Endothelial cell of umbilical vein (primary cell): ENCODE measurements at regions not wholly inside any gene's neighbourhood (a gene's known extent, or its start where the extent isn't known, plus 50 kb on each side); places are given as distances from the start of the nearest gene placed in this dataset.

Source experiments
- EZH2 ChIP-seq: IDR thresholded peaks from 2 replicates; pipeline ENCODE4 v1.6.1; 2012; ENCODE audit warnings: borderline replicate concordance, low read depth, mild to moderate bottlenecking, moderate library complexity, low read length, inconsistent platforms; ENCODE audit not compliant: severe bottlenecking
- FOS ChIP-seq: IDR thresholded peaks from 2 replicates; pipeline ENCODE4 v1.6.1; 2011; ENCODE audit warnings: mild to moderate bottlenecking, low read length, moderate library complexity, borderline replicate concordance; ENCODE audit not compliant: insufficient read depth
- GATA2 ChIP-seq: IDR thresholded peaks from 2 replicates; pipeline ENCODE4 v1.7.0; 2011; ENCODE audit warnings: low read depth, mild to moderate bottlenecking, moderate library complexity, mixed read lengths, low read length; ENCODE audit not compliant: insufficient read length, insufficient read depth
- JUN ChIP-seq: IDR thresholded peaks from 2 replicates; pipeline ENCODE4 v1.6.1; 2011; ENCODE audit warnings: borderline replicate concordance, low read depth; ENCODE audit not compliant: insufficient read length, insufficient read depth
- MYC ChIP-seq: IDR thresholded peaks from one replicate; pipeline ENCODE4 v1.6.1; 2011; ENCODE audit warnings: mild to moderate bottlenecking, low read depth, low read length
- POLR2A ChIP-seq: IDR thresholded peaks from 2 replicates; pipeline ENCODE4 v1.6.1; 2012; ENCODE audit warnings: low read depth, mild to moderate bottlenecking, control low read depth, low read length
- POLR2AphosphoS5 ChIP-seq: IDR thresholded peaks from 2 replicates; pipeline ENCODE4 v1.6.1; 2012; ENCODE audit warnings: low read depth, mild to moderate bottlenecking, control low read depth, low read length, moderate library complexity; ENCODE audit not compliant: insufficient read depth
- TF ChIP-seq, protein P1 (sequence below): IDR thresholded peaks from 2 replicates; pipeline ENCODE4 v1.6.1; 2011; ENCODE audit not compliant: insufficient read depth, insufficient read length
- TF ChIP-seq, protein P2 (sequence below), 2 donors: IDR thresholded peaks; 1 replicate in 1 of 2; 2 replicates in 1 of 2; pipeline ENCODE4 v1.5.1; 2011; ENCODE audit warnings: low read length in 2 of 2, mild to moderate bottlenecking in 2 of 2, moderate library complexity in 2 of 2, control low read depth in 1 of 2, inconsistent platforms in 1 of 2, low read depth in 1 of 2; ENCODE audit not compliant: insufficient read depth in 1 of 2; ENCODE audit errors: extremely low read depth in 1 of 2

DNA sequence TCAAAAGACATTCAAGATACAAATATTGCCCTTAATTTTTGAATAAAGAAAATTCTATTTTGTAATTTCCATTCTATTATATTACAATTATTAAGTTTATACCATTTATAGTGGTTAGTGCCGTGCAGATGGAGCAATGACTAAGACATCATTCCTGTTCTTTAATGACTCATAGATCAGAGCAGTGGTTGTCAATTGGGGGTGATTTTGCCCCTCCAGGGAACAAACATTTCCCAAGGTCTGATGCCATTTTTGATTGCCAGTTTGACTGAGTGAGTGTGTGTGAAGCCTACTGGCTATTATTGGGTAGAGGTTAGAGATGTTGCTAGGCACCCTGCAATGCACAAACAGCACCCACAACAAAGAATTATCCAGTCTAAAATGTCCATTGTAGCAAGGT, 97.9 kb upstream of the DDIT4L start:
- peak; percentile 87 for TF ChIP-seq FOS
- TF ChIP-seq, protein P1, sequence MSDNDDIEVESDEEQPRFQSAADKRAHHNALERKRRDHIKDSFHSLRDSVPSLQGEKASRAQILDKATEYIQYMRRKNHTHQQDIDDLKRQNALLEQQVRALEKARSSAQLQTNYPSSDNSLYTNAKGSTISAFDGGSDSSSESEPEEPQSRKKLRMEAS, result no peak
- no peak for TF ChIP-seq POLR2A
- TF ChIP-seq, protein P2, sequence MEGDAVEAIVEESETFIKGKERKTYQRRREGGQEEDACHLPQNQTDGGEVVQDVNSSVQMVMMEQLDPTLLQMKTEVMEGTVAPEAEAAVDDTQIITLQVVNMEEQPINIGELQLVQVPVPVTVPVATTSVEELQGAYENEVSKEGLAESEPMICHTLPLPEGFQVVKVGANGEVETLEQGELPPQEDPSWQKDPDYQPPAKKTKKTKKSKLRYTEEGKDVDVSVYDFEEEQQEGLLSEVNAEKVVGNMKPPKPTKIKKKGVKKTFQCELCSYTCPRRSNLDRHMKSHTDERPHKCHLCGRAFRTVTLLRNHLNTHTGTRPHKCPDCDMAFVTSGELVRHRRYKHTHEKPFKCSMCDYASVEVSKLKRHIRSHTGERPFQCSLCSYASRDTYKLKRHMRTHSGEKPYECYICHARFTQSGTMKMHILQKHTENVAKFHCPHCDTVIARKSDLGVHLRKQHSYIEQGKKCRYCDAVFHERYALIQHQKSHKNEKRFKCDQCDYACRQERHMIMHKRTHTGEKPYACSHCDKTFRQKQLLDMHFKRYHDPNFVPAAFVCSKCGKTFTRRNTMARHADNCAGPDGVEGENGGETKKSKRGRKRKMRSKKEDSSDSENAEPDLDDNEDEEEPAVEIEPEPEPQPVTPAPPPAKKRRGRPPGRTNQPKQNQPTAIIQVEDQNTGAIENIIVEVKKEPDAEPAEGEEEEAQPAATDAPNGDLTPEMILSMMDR (IDR thresholded peaks at IDR 0.05; ENCODE audit: extremely low read depth in 1 of 2, insufficient read depth in 1 of 2, low read depth in 1 of 2, low read length in 2 of 2), result no peak
- TF ChIP-seq EZH2, result no peak
- TF ChIP-seq POLR2AphosphoS5, result no peak
- no peak for TF ChIP-seq MYC
- TF ChIP-seq JUN, result peak; percentile 57
- TF ChIP-seq GATA2, result no peak
